ENCODE measurements at regions not wholly inside any gene's neighbourhood (a gene's known extent, or its start where the extent isn't known, plus 50 kb on each side); places are given as distances from the start of the nearest gene placed in this dataset.

DNA sequence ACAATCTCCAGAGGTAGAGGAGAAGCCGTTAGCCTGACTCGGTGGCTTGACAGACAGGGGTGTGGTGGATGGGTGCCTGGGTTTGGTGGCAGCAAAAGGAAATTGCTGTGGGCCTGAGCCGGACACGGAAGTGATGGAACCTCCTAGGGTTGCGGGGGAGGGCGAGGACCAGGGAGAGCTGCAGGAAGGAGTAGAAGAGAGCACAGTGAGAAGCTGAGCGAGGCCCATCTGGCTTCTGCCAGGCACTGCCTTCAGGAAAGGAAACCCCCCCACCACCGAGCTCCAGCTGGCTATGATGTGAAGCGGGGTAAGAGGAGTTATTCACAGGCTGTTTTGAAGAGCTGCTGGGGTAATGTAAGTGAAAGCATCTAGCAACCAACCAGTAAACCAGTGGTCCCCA is 134.6 kb downstream of the TSN start:
- Histone ChIP-seq H3K27me3 (no peaks in the 10 kb centered on the region), H3K4me1 (no peaks in the 10 kb centered on the region), H3K27ac (no peak overlapping the region), H3K9me3 (no peaks in the 10 kb centered on the region), H3K36me3 (no peaks in the 10 kb centered on the region), H3K4me3 (no peak overlapping the region)
- no peak for DNase-seq
- intact Hi-C loops (cut with DNase I) = no loop called here
- 85 to 87% methylated on average over 6 to 9 of the region's 9 CpGs for WGBS, 2 donors
- TF ChIP-seq, protein P1, sequence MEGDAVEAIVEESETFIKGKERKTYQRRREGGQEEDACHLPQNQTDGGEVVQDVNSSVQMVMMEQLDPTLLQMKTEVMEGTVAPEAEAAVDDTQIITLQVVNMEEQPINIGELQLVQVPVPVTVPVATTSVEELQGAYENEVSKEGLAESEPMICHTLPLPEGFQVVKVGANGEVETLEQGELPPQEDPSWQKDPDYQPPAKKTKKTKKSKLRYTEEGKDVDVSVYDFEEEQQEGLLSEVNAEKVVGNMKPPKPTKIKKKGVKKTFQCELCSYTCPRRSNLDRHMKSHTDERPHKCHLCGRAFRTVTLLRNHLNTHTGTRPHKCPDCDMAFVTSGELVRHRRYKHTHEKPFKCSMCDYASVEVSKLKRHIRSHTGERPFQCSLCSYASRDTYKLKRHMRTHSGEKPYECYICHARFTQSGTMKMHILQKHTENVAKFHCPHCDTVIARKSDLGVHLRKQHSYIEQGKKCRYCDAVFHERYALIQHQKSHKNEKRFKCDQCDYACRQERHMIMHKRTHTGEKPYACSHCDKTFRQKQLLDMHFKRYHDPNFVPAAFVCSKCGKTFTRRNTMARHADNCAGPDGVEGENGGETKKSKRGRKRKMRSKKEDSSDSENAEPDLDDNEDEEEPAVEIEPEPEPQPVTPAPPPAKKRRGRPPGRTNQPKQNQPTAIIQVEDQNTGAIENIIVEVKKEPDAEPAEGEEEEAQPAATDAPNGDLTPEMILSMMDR (IDR thresholded peaks at IDR 0.05) = no peak
- TF ChIP-seq POLR2A (IDR thresholded peaks at IDR 0.05) = no peak

DNA sequence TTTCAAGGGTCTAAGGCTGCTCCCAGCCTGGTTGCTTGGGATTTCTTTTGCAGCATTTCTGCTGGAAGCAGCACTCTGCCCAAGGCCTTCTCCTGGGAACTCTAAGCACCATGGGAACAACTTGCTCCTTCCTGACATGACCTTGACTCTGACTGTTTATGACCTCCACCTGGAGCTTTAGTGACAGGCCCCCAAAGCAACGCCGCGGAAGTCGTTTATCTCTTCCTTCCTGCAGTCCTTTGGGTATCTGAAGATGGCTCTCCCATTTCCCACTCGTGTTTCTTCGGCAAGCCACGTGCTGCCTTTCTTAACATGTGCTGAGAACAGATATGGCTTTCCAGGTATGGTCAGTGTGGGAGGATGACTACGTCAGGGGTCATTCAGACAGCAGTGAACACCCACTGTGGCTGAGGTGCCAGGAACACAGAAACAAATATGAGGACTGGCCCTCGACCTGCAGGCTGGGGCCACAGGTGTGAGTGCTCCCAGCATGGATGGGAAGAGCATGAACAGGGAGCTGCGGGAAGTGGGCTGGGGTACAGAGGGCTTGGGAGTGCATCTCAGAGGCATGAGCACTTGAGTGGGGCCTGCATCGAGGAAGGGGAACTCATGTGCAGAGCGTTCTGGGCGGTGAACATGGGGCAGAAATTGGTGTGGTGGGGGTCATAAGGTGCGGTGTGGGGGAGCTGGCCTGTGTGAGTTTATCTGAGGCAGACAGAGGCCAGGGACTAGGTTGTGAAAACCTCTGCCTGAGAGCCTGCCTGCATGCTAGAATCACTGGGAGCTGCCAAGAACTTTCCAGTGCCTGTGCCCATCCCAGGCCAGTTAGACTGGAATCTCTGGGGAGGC is 140.5 kb downstream of the TSN start:
- TF ChIP-seq POLR2A (IDR thresholded peaks at IDR 0.05) = no peak
- TF ChIP-seq, protein P1 (IDR thresholded peaks at IDR 0.05) = no peak
- WGBS, 2 donors = 65 to 75% methylated on average over 14 of the region's 14 CpGs
- Histone ChIP-seq H3K9me3 (no peaks in the 10 kb centered on the region), H3K4me1 (no peaks in the 10 kb centered on the region), H3K36me3 (no peaks in the 10 kb centered on the region), H3K4me3 (no peak overlapping the region), H3K27ac (no peak overlapping the region), H3K27me3 (no peaks in the 10 kb centered on the region)
- intact Hi-C loops (cut with DNase I) = no loop called here
- DNase-seq = no peak

DNA sequence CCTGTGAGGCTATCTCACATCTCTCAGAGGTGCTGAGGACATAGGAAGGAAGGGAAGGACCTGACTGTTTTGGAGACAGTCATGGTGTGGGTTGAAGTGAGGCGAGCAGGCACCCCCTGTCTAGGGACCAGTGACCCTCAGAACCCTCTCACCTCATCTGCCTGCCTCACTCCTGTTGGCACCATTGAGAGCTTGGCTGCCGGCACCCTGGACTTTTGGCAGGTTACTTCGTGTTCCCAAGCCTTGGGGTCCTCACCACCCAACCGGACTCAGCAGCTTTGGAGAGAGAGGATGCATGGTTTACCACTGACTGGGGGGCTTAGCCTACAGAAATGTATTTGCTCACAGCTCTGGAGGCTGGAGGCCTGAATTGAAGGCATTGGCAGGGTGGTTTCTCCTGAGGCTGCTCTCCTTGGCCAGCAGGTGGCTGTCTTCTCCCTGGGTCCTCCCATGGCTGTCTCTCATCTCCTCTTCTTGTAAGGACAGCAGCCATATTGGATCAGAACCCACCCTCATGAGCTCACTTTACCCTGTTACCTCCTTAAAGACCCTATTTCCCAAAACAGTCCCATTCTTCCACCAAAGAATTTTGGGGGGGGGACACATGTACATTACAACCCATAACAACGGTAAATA is 142.0 kb downstream of the TSN start:
- TF ChIP-seq, protein P1 (IDR thresholded peaks at IDR 0.05) = peak in 1 of 6 experiments; percentile 36
- no peak for TF ChIP-seq POLR2A (IDR thresholded peaks at IDR 0.05)
- Histone ChIP-seq H3K27me3 (no peaks in the 10 kb centered on the region), H3K9me3 (no peaks in the 10 kb centered on the region), H3K36me3 (no peaks in the 10 kb centered on the region), H3K4me3 (no peak overlapping the region), H3K27ac (no peak overlapping the region), H3K4me1 (no peaks in the 10 kb centered on the region)
- intact Hi-C loops (cut with DNase I) = no loop called here
- WGBS, 2 donors = 75 to 100% methylated on average over 1 to 3 of the region's 5 CpGs
- no peak for DNase-seq

DNA sequence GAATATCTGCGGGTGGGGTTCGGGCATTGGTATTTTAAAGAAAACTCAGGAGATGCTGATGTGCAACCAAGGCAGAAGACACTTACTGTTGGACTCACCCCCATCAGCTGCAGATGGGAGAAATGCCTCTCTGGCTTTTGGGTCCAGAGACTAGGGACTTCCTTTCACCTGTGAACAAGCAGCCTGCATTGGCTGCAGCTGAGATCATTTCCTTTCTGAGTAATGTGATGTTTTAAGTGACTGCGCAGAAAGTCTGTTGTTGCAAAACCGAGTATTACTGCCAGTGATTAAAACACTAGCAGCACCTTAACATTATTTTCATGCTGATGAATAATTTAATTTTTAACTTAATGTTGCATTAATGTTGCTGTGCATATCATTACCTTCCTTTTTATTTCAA is 143.0 kb downstream of the TSN start:
- 74 to 77% methylated on average over 4 of the region's 4 CpGs for WGBS, 2 donors
- intact Hi-C loops (cut with DNase I) = no loop called here
- Histone ChIP-seq H3K36me3 (no peaks in the 10 kb centered on the region), H3K27ac (no peak overlapping the region), H3K9me3 (no peaks in the 10 kb centered on the region), H3K4me1 (no peaks in the 10 kb centered on the region), H3K4me3 (no peak overlapping the region), H3K27me3 (peaks cover 0 to 8% (median 0%) of the 10 kb centered on the region in 4 donors)
- DNase-seq = no peak
- no peak for TF ChIP-seq POLR2A (IDR thresholded peaks at IDR 0.05)
- TF ChIP-seq, protein P1 (IDR thresholded peaks at IDR 0.05) = no peak

DNA sequence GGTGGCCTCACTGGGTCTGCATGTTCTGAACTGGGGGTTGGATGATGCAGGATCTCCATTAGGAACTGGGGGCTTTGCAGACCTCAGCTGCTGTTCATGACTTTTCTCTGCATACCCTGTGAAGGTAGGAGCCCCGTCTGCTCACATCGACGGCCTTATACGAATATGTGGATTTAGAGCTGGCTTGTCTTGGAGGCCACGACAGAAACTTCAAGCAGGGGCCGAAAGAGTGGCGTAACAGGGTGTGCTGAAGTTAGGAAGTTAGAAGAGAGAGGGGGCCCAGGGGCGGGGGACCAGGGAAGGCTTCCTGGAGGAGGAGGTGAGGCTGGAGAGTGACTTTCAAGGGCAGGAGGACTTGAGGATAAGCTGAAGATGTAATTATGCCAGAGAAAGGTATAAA is 144.9 kb downstream of the TSN start:
- Histone ChIP-seq H3K36me3 (no peaks in the 10 kb centered on the region), H3K27me3 (peaks cover 0 to 8% (median 0%) of the 10 kb centered on the region in 4 donors), H3K4me3 (no peak overlapping the region), H3K4me1 (no peaks in the 10 kb centered on the region), H3K9me3 (no peaks in the 10 kb centered on the region), H3K27ac (no peak overlapping the region)
- TF ChIP-seq POLR2A (IDR thresholded peaks at IDR 0.05) = no peak
- TF ChIP-seq, protein P1 (IDR thresholded peaks at IDR 0.05) = no peak
- DNase-seq = no peak
- intact Hi-C loops (cut with DNase I) = no loop called here
- 64 to 80% methylated on average over 4 to 6 of the region's 8 CpGs for WGBS, 2 donors

Data from esophagus squamous epithelium (tissue), 5 donors.